T-helper 2 cell treated with Interferon-gamma antibody and Interleukin-4, amounts not matched to agents 5 μg/mL and 100 μg/mL, for 36 hours (primary cell): ENCODE measurements at regions not wholly inside any gene's neighbourhood (a gene's known extent, or its start where the extent isn't known, plus 50 kb on each side); places are given as distances from the start of the nearest gene placed in this dataset.
A peak's percentile ranks its signal among the peaks of the same experiment; 100 is the strongest.

ENCODE experiments used
- DNase-seq: peaks from one replicate; pipeline ENCODE4 v3.0.0; 2021; ENCODE audit warnings: low spot score
- H3K27ac Mint-ChIP-seq: one replicate; pipeline ENCODE4 v1.8.0; 2021; ENCODE audit warnings: mild to moderate bottlenecking, mixed read lengths
- H3K27me3 Mint-ChIP-seq: one replicate; pipeline ENCODE4 v1.8.0; 2021; ENCODE audit warnings: low read depth, mixed read lengths
- H3K36me3 Mint-ChIP-seq: one replicate; pipeline ENCODE4 v1.8.0; 2021; ENCODE audit warnings: low read depth, mixed read lengths
- H3K4me1 Mint-ChIP-seq: one replicate; pipeline ENCODE4 v1.8.0; 2021; ENCODE audit warnings: low read depth, mixed read lengths
- H3K4me3 Mint-ChIP-seq: one replicate; pipeline ENCODE4 v1.8.0; 2022; ENCODE audit warnings: mild to moderate bottlenecking, moderate library complexity, mixed read lengths
- H3K9me3 Mint-ChIP-seq: one replicate; pipeline ENCODE4 v1.8.0; 2021; ENCODE audit warnings: mixed read lengths

DNA sequence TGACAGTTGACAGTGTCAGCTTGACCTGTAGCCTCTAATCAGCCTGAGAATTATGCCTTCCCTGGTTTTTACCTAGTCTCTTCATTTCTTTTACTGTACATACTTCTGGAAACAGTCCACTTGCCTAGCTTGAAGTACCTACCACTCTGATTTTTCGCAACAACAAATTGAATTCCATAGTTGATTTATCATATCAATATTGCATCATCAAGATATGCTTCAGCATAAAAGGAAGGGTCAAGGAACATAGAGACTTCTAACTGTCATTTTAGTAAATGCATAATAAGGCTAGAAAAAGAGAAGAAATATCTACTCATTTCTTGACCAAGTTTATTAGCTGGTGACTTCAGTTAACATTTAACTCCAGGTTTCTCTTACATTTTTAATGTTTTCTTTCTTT, 174.2 kb upstream of the FAR2 start:
- Mint-ChIP-seq H3K9me3 (no peaks in the 10 kb centered on the region), H3K4me3 (no peak overlapping the region), H3K27ac (no peak overlapping the region), H3K4me1 (no peaks in the 10 kb centered on the region), H3K27me3 (no peaks in the 10 kb centered on the region), H3K36me3 (no peaks in the 10 kb centered on the region)
- DNase-seq = no peak

- Mint-ChIP-seq H3K27ac (no peak overlapping the region), H3K4me3 (no peak overlapping the region), H3K4me1 (no peaks in the 10 kb centered on the region), H3K9me3 (no peaks in the 10 kb centered on the region), H3K36me3 (no peaks in the 10 kb centered on the region), H3K27me3 (no peaks in the 10 kb centered on the region)
- no peak for DNase-seq
Measured at GRCh38 chr12:28975564-28976340, 173.3 kb upstream of the FAR2 start.

DNA sequence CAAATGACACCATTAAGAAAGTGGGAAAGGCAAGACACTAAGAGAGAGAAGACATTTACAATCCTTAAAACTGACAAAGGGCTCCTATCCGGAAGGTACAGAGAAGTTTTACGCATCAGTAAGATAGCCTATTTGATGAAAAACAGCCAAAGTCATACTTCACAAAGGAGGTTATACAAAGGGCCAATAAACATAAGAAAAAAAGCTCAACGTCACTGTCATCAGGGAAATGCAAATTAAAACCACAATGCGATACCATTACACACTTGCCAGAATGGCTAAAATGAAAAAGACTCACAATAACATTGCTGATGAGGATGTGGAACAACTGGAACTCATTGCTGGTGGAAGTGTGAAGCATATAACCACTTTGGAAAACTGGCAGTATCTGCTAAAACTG, 168.6 kb upstream of the FAR2 start:
- H3K27ac Mint-ChIP-seq = no peak overlapping the region
- no peak for DNase-seq
- H3K36me3 Mint-ChIP-seq = no peaks in the 10 kb centered on the region
- no peaks in the 10 kb centered on the region for H3K4me1 Mint-ChIP-seq
- H3K27me3 Mint-ChIP-seq = peaks cover 2% of the 10 kb centered on the region
- no peaks in the 10 kb centered on the region for H3K9me3 Mint-ChIP-seq
- no peak overlapping the region for H3K4me3 Mint-ChIP-seq

DNA sequence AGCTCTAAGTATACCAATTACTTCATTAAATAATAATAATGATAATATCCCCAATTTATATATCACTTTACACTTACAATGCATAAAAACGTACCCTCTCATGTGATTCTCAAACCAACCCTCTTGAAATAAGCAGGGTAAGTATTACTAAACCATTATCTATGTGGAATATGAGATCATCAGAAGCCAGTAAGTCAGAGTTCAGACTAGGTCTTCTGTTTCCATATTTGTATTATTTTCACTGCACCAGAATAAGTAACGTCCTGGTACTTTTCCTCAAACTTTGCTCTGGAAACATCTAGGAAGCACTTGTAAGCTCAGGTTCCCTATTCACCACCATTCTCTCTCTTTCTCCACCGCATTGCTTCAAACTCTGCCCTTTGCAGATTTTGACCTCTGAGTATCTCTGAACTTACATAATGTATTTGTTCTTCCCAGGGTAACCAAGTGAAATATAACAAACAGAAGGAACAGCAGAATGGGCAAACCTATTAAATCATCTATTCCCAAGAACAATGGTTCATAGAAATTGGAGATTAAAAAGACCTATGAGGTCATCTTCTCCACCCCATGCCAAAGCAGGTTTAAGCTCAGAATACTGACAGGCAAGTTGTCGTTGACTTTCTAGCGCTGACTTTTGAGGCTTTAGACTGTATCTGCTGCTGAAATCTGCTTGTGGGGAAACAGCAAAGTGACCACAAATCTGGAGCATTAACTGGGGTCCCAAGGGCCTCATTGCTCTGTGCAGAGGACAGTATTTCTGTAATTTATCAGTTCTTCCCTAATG, 161.3 kb upstream of the FAR2 start:
- no peak for DNase-seq
- Mint-ChIP-seq H3K36me3 (no peaks in the 10 kb centered on the region), H3K27ac (no peak overlapping the region), H3K27me3 (peaks cover 4% of the 10 kb centered on the region), H3K4me1 (no peaks in the 10 kb centered on the region), H3K4me3 (no peak overlapping the region), H3K9me3 (no peaks in the 10 kb centered on the region)

GRCh38 chr12:28988325-28988704, 160.8 kb upstream of the FAR2 start:
- no peaks in the 10 kb centered on the region for H3K36me3 Mint-ChIP-seq
- no peak for DNase-seq
- H3K4me1 Mint-ChIP-seq = no peaks in the 10 kb centered on the region
- H3K4me3 Mint-ChIP-seq = no peak overlapping the region
- peaks cover 4% of the 10 kb centered on the region for H3K27me3 Mint-ChIP-seq
- H3K27ac Mint-ChIP-seq = no peak overlapping the region
- H3K9me3 Mint-ChIP-seq = no peaks in the 10 kb centered on the region

DNA sequence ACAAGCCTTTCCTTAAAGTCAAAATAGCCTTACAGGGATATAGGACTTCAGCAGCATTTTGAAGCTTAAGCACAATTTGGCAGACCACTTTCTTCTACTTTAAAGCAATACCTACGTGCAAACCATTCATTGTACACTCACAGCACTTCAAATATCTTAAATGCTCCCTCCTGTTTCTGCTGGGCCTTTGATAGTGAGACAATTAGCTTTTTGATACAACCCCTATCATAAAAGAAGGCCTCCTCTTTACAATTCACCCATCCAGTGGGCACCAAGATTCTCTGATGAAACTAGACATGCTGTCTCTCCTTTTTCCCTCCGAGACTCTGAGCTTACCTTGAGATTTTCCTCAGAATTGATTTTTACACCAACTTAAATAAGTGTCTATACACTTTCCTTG, 157.5 kb upstream of the FAR2 start:
- Mint-ChIP-seq H3K27me3 (peaks cover 2% of the 10 kb centered on the region), H3K9me3 (no peaks in the 10 kb centered on the region), H3K4me1 (no peaks in the 10 kb centered on the region), H3K4me3 (no peak overlapping the region), H3K36me3 (no peaks in the 10 kb centered on the region), H3K27ac (no peak overlapping the region)
- DNase-seq = no peak

DNA sequence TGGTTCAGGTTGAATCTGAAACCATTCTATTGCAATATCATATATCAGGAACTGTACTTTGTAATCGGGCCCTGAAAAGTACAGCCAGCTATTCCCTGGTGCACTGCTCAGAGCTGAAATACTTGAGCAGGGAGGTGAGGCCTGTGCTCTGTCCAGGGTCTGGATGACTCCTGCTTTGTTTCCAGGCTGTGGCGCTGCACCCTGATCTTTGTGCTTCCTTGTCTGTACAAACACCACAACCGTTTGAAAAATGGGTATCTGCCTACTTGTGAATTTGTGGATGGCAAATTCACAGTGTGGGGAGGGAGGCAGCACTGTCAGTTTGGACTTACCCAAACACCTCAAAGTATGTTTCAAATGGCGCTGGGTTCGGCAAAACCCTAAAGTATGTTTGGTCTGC, 155.4 kb upstream of the FAR2 start:
- H3K27me3 Mint-ChIP-seq = peaks cover 2% of the 10 kb centered on the region
- no peaks in the 10 kb centered on the region for H3K4me1 Mint-ChIP-seq
- H3K36me3 Mint-ChIP-seq = no peaks in the 10 kb centered on the region
- H3K9me3 Mint-ChIP-seq = no peaks in the 10 kb centered on the region
- DNase-seq = no peak
- H3K4me3 Mint-ChIP-seq = no peak overlapping the region
- no peak overlapping the region for H3K27ac Mint-ChIP-seq

DNA sequence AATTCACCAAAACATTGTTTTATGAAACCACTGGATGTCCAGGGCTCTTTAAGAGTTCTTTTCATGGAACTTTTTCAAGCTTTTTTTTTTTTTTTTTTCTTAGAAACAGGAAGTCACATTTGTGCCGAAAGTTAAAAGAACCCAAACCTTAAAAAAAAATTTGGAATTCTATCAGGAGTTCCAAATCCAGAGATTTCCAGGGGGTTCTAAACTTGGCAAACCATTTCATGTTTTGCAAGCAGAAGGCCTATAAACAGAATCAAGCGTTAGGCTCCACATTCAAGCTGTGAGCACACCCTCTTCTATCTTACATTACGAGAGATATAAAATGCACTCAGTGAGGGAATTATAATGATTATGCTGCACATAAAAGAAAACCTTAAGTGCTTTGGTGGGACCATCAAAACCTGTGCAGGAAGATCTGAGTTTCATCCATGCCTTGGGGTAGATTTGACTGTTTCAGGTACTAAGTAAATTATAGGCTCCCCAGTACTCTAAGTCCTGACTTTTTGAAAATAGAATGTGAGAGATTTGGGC, 154.8 kb upstream of the FAR2 start:
- no peak for DNase-seq
- no peak overlapping the region for H3K4me3 Mint-ChIP-seq
- H3K36me3 Mint-ChIP-seq = no peaks in the 10 kb centered on the region
- H3K9me3 Mint-ChIP-seq = no peaks in the 10 kb centered on the region
- no peak overlapping the region for H3K27ac Mint-ChIP-seq
- H3K27me3 Mint-ChIP-seq = peaks cover 2% of the 10 kb centered on the region
- no peaks in the 10 kb centered on the region for H3K4me1 Mint-ChIP-seq

DNA sequence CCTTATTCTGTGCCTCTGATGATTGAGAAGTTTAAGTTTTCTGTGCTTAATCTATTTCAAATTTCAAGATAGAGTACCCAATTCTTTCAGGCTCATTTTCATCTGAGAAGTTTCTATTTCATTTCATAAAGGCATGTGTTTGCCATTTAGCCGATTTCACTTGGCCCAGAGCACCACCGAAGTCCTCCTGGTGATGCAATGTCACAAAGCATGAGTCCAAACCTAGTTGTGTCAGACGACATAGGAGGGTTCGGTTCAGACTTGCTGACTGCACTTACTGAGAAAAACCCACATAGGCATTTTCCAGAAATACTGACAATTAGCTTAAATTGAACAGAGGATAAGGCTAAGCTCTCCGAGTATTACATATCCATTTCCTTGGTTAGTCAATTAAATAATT, 152.4 kb upstream of the FAR2 start:
- peaks cover 2% of the 10 kb centered on the region for H3K27me3 Mint-ChIP-seq
- no peaks in the 10 kb centered on the region for H3K9me3 Mint-ChIP-seq
- H3K27ac Mint-ChIP-seq = no peak overlapping the region
- H3K4me1 Mint-ChIP-seq = no peaks in the 10 kb centered on the region
- H3K4me3 Mint-ChIP-seq = no peak overlapping the region
- no peaks in the 10 kb centered on the region for H3K36me3 Mint-ChIP-seq
- DNase-seq = no peak

DNA sequence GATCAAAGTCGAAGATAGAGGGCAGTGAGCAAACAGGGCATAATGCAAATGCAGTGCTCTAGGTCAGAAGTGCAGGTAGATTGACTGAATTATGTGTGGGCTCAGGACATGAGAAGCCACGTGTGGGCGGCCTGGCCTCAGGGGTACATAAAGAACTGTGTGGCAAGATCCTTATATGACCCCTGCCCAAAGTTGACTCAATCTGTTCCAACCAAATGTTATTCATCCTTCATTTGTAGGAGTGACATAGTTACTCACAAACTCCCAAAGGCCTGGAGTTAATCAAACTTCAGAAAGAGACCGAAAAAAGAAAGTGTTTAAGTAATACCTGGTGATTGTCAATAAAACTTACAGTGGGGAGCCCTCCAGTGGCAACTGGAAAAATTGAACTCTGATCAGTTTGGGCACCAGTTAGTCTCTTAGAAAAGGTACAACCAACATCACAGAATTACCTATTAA, 150.4 kb upstream of the FAR2 start:
- peak; percentile 6 for DNase-seq

GRCh38 chr12:29004066-29004935, 144.8 kb upstream of the FAR2 start:
- DNase-seq = no peak
- no peaks in the 10 kb centered on the region for H3K9me3 Mint-ChIP-seq
- no peaks in the 10 kb centered on the region for H3K36me3 Mint-ChIP-seq
- peaks cover 2% of the 10 kb centered on the region for H3K4me1 Mint-ChIP-seq
- no peak overlapping the region for H3K4me3 Mint-ChIP-seq
- peaks cover 2% of the 10 kb centered on the region for H3K27me3 Mint-ChIP-seq
- H3K27ac Mint-ChIP-seq = no peak overlapping the region

More for the DNA sequence above, 150.4 kb upstream of the FAR2 start:
- no peaks in the 10 kb centered on the region for H3K4me1 Mint-ChIP-seq
- no peak overlapping the region for H3K4me3 Mint-ChIP-seq
- H3K27ac Mint-ChIP-seq = no peak overlapping the region
- no peaks in the 10 kb centered on the region for H3K9me3 Mint-ChIP-seq
- H3K27me3 Mint-ChIP-seq = peaks cover 2% of the 10 kb centered on the region
- no peaks in the 10 kb centered on the region for H3K36me3 Mint-ChIP-seq

- H3K4me3 Mint-ChIP-seq = no peak overlapping the region
- no peak for DNase-seq
- peaks cover 6% of the 10 kb centered on the region for H3K27me3 Mint-ChIP-seq
- no peaks in the 10 kb centered on the region for H3K9me3 Mint-ChIP-seq
- H3K27ac Mint-ChIP-seq = no peak overlapping the region
- H3K36me3 Mint-ChIP-seq = no peaks in the 10 kb centered on the region
- H3K4me1 Mint-ChIP-seq = peaks cover 2% of the 10 kb centered on the region
Measured at GRCh38 chr12:29004936-29005304, 144.2 kb upstream of the FAR2 start.

GRCh38 chr12:29008786-29009185, 140.3 kb upstream of the FAR2 start:
- no peaks in the 10 kb centered on the region for H3K36me3 Mint-ChIP-seq
- peaks cover 2% of the 10 kb centered on the region for H3K4me1 Mint-ChIP-seq
- H3K27me3 Mint-ChIP-seq = peaks cover 4% of the 10 kb centered on the region
- no peak overlapping the region for H3K27ac Mint-ChIP-seq
- no peak for DNase-seq
- no peak overlapping the region for H3K4me3 Mint-ChIP-seq
- H3K9me3 Mint-ChIP-seq = no peaks in the 10 kb centered on the region

GRCh38 chr12:29012673-29013072, 136.4 kb upstream of the FAR2 start:
- no peak for DNase-seq
- Mint-ChIP-seq H3K9me3 (no peaks in the 10 kb centered on the region), H3K36me3 (no peaks in the 10 kb centered on the region), H3K4me1 (no peaks in the 10 kb centered on the region), H3K27ac (no peak overlapping the region), H3K27me3 (peaks cover 4% of the 10 kb centered on the region), H3K4me3 (no peak overlapping the region)
